Stimulated activated CD8-positive, alpha-beta memory T cell treated with anti-CD3 and anti-CD28 coated beads, Interleukin-7, amount 100 ng/mL, for 24 hours (primary cell): ENCODE measurements at regions not wholly inside any gene's neighbourhood (a gene's known extent, or its start where the extent isn't known, plus 50 kb on each side); places are given as distances from the start of the nearest gene placed in this dataset.
"Not testable (repeated sequence)": the region's sequence is repeated elsewhere in the genome, so short reads cannot be mapped to it uniquely, and the experiment has no call there.

Source experiments
- DNase-seq: peaks from one replicate; pipeline ENCODE4 v3.0.0-alpha.2; 2020; ENCODE audit warnings: low read depth

- no peak for DNase-seq
These were observed 1161.1 kb upstream of the CITED2 start for GRCh38 chr6:140535511-140535910.

- no peak for DNase-seq
These were observed 1159.1 kb upstream of the CITED2 start for GRCh38 chr6:140533526-140533925.

GRCh38 chr6:140504776-140505175, 1130.3 kb upstream of the CITED2 start:
- DNase-seq: no peak

GRCh38 chr6:140500849-140501248, 1126.4 kb upstream of the CITED2 start:
- DNase-seq: no peak

GRCh38 chr6:140499607-140500006, 1125.2 kb upstream of the CITED2 start:
- no peak for DNase-seq

- DNase-seq: no peak
These were observed 1120.1 kb upstream of the CITED2 start for GRCh38 chr6:140494321-140495108.

GRCh38 chr6:140493470-140493869, 1119.0 kb upstream of the CITED2 start:
- DNase-seq: not testable (repeated sequence)

GRCh38 chr6:140490081-140490480, 1115.6 kb upstream of the CITED2 start:
- DNase-seq: no peak

GRCh38 chr6:140487586-140487985, 1113.1 kb upstream of the CITED2 start:
- DNase-seq: no peak

- DNase-seq: no peak
These were observed 1112.3 kb upstream of the CITED2 start for GRCh38 chr6:140486450-140487361.

- no peak for DNase-seq
These were observed 1111.4 kb upstream of the CITED2 start for GRCh38 chr6:140485740-140486449.

- DNase-seq: no peak
These were observed 1106.4 kb upstream of the CITED2 start for GRCh38 chr6:140480852-140481251.

- no peak for DNase-seq
These were observed 1104.2 kb upstream of the CITED2 start for GRCh38 chr6:140478631-140479030.

- no peak for DNase-seq
These were observed 1100.6 kb upstream of the CITED2 start for GRCh38 chr6:140475086-140475485.

GRCh38 chr6:140464720-140465119, 1090.3 kb upstream of the CITED2 start:
- DNase-seq: no peak

GRCh38 chr6:140463312-140463710, 1088.9 kb upstream of the CITED2 start:
- DNase-seq: no peak

GRCh38 chr6:140462453-140463311, 1088.2 kb upstream of the CITED2 start:
- no peak for DNase-seq

GRCh38 chr6:140462076-140462452, 1087.6 kb upstream of the CITED2 start:
- DNase-seq: no peak

- DNase-seq: no peak
These were observed 1085.8 kb upstream of the CITED2 start for GRCh38 chr6:140460267-140460666.

GRCh38 chr6:140459209-140459608, 1084.8 kb upstream of the CITED2 start:
- DNase-seq: no peak

- DNase-seq: no peak
These were observed 1071.8 kb upstream of the CITED2 start for GRCh38 chr6:140446241-140446640.
